ENCODE measurements at regions not wholly inside any gene's neighbourhood (a gene's known extent, or its start where the extent isn't known, plus 50 kb on each side); places are given as distances from the start of the nearest gene placed in this dataset.

DNA sequence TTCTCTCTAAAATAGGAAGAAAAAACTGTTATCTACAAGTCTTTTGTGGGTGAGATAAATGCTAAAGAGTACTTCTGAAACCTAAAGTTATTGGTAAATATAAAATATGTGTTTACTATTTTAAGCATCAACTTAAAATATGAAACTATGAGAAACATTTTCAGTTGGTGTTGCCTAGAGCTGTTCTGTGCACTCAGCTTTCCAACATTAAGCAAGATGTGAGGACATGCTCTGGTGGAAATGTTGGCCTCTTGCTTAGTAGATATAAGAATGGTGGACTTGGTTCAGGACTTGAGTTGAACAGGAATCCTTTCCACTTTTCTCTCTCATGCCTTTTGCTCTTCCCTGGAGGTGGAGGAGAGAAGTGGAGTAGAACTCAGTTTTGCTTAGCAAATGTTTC lies 164.1 kb upstream of the PELI2 start:
- TF ChIP-seq, protein P1, sequence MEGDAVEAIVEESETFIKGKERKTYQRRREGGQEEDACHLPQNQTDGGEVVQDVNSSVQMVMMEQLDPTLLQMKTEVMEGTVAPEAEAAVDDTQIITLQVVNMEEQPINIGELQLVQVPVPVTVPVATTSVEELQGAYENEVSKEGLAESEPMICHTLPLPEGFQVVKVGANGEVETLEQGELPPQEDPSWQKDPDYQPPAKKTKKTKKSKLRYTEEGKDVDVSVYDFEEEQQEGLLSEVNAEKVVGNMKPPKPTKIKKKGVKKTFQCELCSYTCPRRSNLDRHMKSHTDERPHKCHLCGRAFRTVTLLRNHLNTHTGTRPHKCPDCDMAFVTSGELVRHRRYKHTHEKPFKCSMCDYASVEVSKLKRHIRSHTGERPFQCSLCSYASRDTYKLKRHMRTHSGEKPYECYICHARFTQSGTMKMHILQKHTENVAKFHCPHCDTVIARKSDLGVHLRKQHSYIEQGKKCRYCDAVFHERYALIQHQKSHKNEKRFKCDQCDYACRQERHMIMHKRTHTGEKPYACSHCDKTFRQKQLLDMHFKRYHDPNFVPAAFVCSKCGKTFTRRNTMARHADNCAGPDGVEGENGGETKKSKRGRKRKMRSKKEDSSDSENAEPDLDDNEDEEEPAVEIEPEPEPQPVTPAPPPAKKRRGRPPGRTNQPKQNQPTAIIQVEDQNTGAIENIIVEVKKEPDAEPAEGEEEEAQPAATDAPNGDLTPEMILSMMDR (conservative IDR thresholded peaks at IDR 0.05; ENCODE audit: low read depth, low read length) = no peak
- no peak overlapping the region for H3K4me3 ChIP-seq (ENCODE audit: low read depth, low read length)
- DNase-seq (ENCODE audit: low read depth) = no peak

GRCh38 chr14:55955175-55955574 lies 163.0 kb upstream of the PELI2 start:
- no peak for DNase-seq (ENCODE audit: low read depth)
- TF ChIP-seq, protein P1 (conservative IDR thresholded peaks at IDR 0.05; ENCODE audit: low read depth, low read length) = no peak
- no peak overlapping the region for H3K4me3 ChIP-seq (ENCODE audit: low read depth, low read length)

DNA sequence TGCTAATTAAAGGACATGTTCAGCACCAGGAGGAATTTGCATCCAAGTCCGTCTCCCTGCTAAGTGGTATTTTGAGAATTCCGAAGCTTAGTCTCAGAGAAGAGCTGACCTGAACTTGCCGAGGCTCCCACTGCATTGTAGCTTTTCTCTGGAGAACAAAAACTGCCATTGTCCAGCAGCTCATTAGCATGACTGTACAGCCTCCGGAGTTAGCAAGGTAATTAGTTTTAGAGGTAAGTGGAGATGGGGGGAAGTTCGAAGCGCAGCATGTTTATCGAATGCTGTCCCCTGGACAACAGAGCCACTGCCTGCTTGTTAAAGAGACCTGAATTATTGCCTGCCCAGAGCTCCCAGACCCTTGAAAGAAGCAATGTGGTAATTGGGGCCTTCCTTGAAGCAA lies 160.3 kb upstream of the PELI2 start:
- DNase-seq (ENCODE audit: low read depth) = no peak
- TF ChIP-seq, protein P1 (conservative IDR thresholded peaks at IDR 0.05; ENCODE audit: low read depth, low read length) = no peak

GRCh38 chr14:55963295-55963694 lies 154.9 kb upstream of the PELI2 start:
- TF ChIP-seq, protein P1 (conservative IDR thresholded peaks at IDR 0.05; ENCODE audit: low read depth, low read length) = no peak
- H3K4me3 ChIP-seq (ENCODE audit: low read depth, low read length) = no peak overlapping the region
- DNase-seq (ENCODE audit: low read depth) = no peak

More for the DNA sequence above, 160.3 kb upstream of the PELI2 start:
- no peak overlapping the region for H3K4me3 ChIP-seq (ENCODE audit: low read depth, low read length)

- no peak overlapping the region for H3K4me3 ChIP-seq (ENCODE audit: low read depth, low read length)
- DNase-seq (ENCODE audit: low read depth) = no peak
- TF ChIP-seq, protein P1 (conservative IDR thresholded peaks at IDR 0.05; ENCODE audit: low read depth, low read length) = no peak
Measured at GRCh38 chr14:55964091-55964490, 154.1 kb upstream of the PELI2 start.

DNA sequence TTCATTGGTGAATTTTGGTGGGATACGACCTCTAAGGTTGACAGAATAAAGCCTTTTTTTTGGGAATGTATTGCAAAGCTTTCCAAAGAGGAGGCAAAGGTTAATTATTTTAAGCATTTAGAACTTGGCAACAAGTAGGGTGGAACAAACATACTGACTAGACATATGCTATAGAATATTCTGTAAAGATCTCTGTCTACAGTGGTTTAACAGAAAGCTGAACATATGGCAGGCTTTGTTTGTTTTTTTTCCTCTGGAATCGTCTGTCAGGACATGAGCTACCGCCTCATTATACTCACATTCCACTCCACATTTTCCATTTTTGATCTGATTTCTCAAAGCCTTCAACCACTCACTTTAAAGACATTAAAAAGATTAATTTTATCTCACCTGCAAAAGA lies 153.4 kb upstream of the PELI2 start:
- H3K4me3 ChIP-seq (ENCODE audit: low read depth, low read length) = no peak overlapping the region
- no peak for DNase-seq (ENCODE audit: low read depth)
- TF ChIP-seq, protein P1 (conservative IDR thresholded peaks at IDR 0.05; ENCODE audit: low read depth, low read length) = no peak

- TF ChIP-seq, protein P1 (conservative IDR thresholded peaks at IDR 0.05; ENCODE audit: low read depth, low read length) = no peak
- H3K4me3 ChIP-seq (ENCODE audit: low read depth, low read length) = no peak overlapping the region
- no peak for DNase-seq (ENCODE audit: low read depth)
Measured at GRCh38 chr14:55965851-55966250, 152.4 kb upstream of the PELI2 start.

All from epithelial cell of proximal tubule (primary cell).